B cell (primary cell): ENCODE measurements at regions not wholly inside any gene's neighbourhood (a gene's known extent, or its start where the extent isn't known, plus 50 kb on each side); places are given as distances from the start of the nearest gene placed in this dataset.

ENCODE experiments used
- ATAC-seq: fragments of 200-7000 bp; cut with Tn5 transposase; one replicate; pipeline ENCODE4 v1.10.0; 2021; ENCODE audit warnings: low read depth, mild to moderate bottlenecking, moderate number of reproducible peaks, moderate library complexity
- CTCF ChIA-PET: fragments of 350-600 bp; sonication (Branson Sonifier 250); formaldehyde crosslinking; loops from one replicate; lab custom pipeline; 2021; ENCODE audit warnings: antibody characterized with exemption, inconsistent platforms; lab: Charles Lee
- POLR2A ChIA-PET: fragments of 350-600 bp; sonication (Branson Sonifier 250); formaldehyde crosslinking; loops from one replicate; lab custom pipeline; 2021; ENCODE audit warnings: antibody characterized with exemption; lab: Charles Lee
- DNase-seq: peaks from one replicate; pipeline ENCODE4 v3.0.0; 2013
- H2AFZ ChIP-seq: 2 replicates; pipeline ENCODE4 v1.6.1; 2012; ENCODE audit warnings: mild to moderate bottlenecking, low read depth, low read length; ENCODE audit not compliant: insufficient read depth, poor library complexity, severe bottlenecking
- H3K27ac ChIP-seq, 2 donors: 1 replicate in 1 of 2; 2 replicates in 1 of 2; pipeline ENCODE4 v1.5.1; 2012 to 2013; ENCODE audit warnings: low read length in 2 of 2, mild to moderate bottlenecking in 2 of 2, moderate library complexity in 1 of 2
- H3K27me3 ChIP-seq, 4 experiments: fragments of 200-600 bp in 1 of 4; sonication (generic) in 1 of 4; replicated peaks in 1 of 4; 1 replicate in 2 of 4; 2 replicates in 2 of 4; pipeline versions ENCODE4 v1.6.1 to v1.7.0; 2013 to 2016; ENCODE audit warnings: low read length in 3 of 4, mild to moderate bottlenecking in 2 of 4, mixed read lengths in 1 of 4, moderate library complexity in 1 of 4; ENCODE audit not compliant: insufficient read depth in 4 of 4, control insufficient read depth in 3 of 4; ENCODE audit errors: control extremely low read depth in 1 of 4
- H3K36me3 ChIP-seq, 2 experiments: replicated peaks in 1 of 2; 1 replicate in 1 of 2; 2 replicates in 1 of 2; pipeline versions ENCODE4 v1.6.1 to v1.7.1; 2013; ENCODE audit warnings: low read length in 1 of 2; ENCODE audit not compliant: insufficient read depth in 2 of 2, control insufficient read depth in 1 of 2; ENCODE audit errors: control extremely low read depth in 1 of 2, extremely low read depth in 1 of 2
- H3K4me1 ChIP-seq, 2 donors: fragments of 200-600 bp in 1 of 2; sonication (generic) in 1 of 2; 1 replicate in 1 of 2; 2 replicates in 1 of 2; pipeline versions ENCODE4 v1.5.1 to v1.6.1; 2013 to 2017; ENCODE audit warnings: low read length in 2 of 2; ENCODE audit not compliant: control insufficient read depth in 2 of 2, insufficient read depth in 2 of 2
- H3K4me2 ChIP-seq: replicated peaks from 2 replicates; pipeline ENCODE3; 2012; ENCODE audit warnings: mild to moderate bottlenecking, low read depth, low read length; ENCODE audit not compliant: poor library complexity, severe bottlenecking
- H3K4me3 ChIP-seq, 5 experiments: fragments of 200-600 bp in 1 of 5; sonication (generic) in 1 of 5; 1 replicate in 3 of 5; 2 replicates in 2 of 5; pipeline versions ENCODE4 v1.5.1 to v1.7.0; 2011 to 2016; ENCODE audit warnings: low read length in 4 of 5, mild to moderate bottlenecking in 4 of 5, low read depth in 2 of 5, control low read depth in 1 of 5, moderate library complexity in 1 of 5; ENCODE audit not compliant: insufficient read depth in 1 of 5; ENCODE audit errors: control extremely low read depth in 1 of 5, extremely low read depth in 1 of 5
- H3K79me2 ChIP-seq: fragments of 200-600 bp; sonication (generic); one replicate; pipeline ENCODE4 v1.6.0; 2016; ENCODE audit warnings: low read length; ENCODE audit not compliant: control insufficient read depth, insufficient read depth
- H3K9ac ChIP-seq: fragments of 200-600 bp; sonication (generic); 2 replicates; pipeline ENCODE4 v1.6.1; 2017; ENCODE audit warnings: mild to moderate bottlenecking, low read length, moderate library complexity
- H3K9me3 ChIP-seq, 3 donors: one replicate each; pipeline versions ENCODE4 v1.6.1 to v1.7.1; 2013; ENCODE audit warnings: low read length in 2 of 3; ENCODE audit not compliant: control insufficient read depth in 2 of 3, insufficient read depth in 1 of 3; ENCODE audit errors: control extremely low read depth in 1 of 3
- H4K20me1 ChIP-seq: 2 replicates; pipeline ENCODE4 v1.6.0; 2012; ENCODE audit warnings: mild to moderate bottlenecking, low read length; ENCODE audit not compliant: insufficient read depth, control insufficient read depth, poor library complexity, severe bottlenecking
- H3K27ac Mint-ChIP-seq: one replicate; pipeline ENCODE4 v1.8.0; 2021; ENCODE audit warnings: mixed read lengths
- H3K27me3 Mint-ChIP-seq: one replicate; pipeline ENCODE4 v1.8.0; 2021; ENCODE audit warnings: mixed read lengths
- H3K4me1 Mint-ChIP-seq: one replicate; pipeline ENCODE4 v1.8.0; 2021; ENCODE audit warnings: mixed read lengths
- H3K4me3 Mint-ChIP-seq: one replicate; pipeline ENCODE4 v1.8.0; 2021; ENCODE audit warnings: mixed read lengths
- H3K9me3 Mint-ChIP-seq: one replicate; pipeline ENCODE4 v1.8.0; 2022; ENCODE audit warnings: mixed read lengths; ENCODE audit not compliant: insufficient read depth
- EZH2 ChIP-seq: IDR thresholded peaks from 2 replicates; pipeline ENCODE4 v1.6.1; 2012; ENCODE audit warnings: borderline replicate concordance, low read depth, mild to moderate bottlenecking, moderate library complexity, low read length; ENCODE audit not compliant: insufficient read depth, poor library complexity, severe bottlenecking
- WGBS: methylation state at CpG from one replicate; pipeline ENCODE4 v1.1.5; 2013; ENCODE audit warnings: missing lambda C conversion rate; ENCODE audit not compliant: insufficient coverage; 5-methylcytosine and 5-hydroxymethylcytosine counted together
- intact Hi-C: fragments of 100-400 bp; cut with micrococcal nuclease; formaldehyde crosslinking; loops from one replicate; pipeline ENCODE4 v1.10.0; 2022
- TF ChIP-seq, protein P1 (sequence below): fragments of 200-600 bp; IDR thresholded peaks from one replicate; pipeline ENCODE4 v1.8.0; 2022; ENCODE audit warnings: antibody characterized with exemption, mild to moderate bottlenecking

DNA sequence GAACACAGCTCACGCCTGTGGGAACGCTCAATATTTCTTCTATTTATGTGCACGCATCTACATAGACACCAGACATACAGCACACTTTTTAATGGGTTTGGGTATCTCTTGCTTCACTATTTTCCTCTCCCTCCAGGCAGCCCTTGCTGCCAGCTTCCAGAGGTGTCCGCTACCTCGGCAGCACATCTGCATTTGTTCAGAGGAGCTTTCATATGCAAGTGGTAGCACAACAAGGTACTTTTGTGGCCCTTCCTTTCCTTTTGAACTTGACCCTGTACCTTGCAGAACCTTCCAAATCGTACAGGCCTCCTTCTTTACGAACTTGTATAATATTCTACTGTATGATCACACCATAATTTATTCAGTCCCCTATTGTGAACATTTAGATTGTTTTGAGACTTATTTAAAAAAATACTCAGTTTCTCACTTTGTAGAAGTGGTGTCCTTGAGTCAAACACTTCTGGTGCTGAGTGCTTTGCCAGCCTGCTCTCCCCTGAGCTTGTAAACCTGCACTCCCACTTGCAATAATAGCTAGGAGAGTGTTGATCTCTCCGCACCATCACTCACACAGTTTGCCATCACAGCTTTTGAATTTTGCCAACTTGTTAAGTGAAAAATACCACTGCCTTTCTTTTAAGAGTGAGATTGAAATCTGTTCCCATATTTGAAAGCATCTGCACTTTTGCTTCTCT is 106.0 kb upstream of the ZNF32 start:
- no peaks in the 10 kb centered on the region for H3K9me3 Mint-ChIP-seq
- Histone ChIP-seq H3K27ac (no peak overlapping the region), H3K27me3 (no peaks in the 10 kb centered on the region), H4K20me1 (no peaks in the 10 kb centered on the region), H3K79me2 (no peaks in the 10 kb centered on the region), H3K4me3 (no peak overlapping the region), H3K36me3 (no peaks in the 10 kb centered on the region), H3K4me1 (no peaks in the 10 kb centered on the region), H3K9ac (no peak overlapping the region), H2AFZ (no peak overlapping the region), H3K9me3 (no peaks in the 10 kb centered on the region), H3K4me2 (no peak overlapping the region)
- TF ChIP-seq, protein P1, sequence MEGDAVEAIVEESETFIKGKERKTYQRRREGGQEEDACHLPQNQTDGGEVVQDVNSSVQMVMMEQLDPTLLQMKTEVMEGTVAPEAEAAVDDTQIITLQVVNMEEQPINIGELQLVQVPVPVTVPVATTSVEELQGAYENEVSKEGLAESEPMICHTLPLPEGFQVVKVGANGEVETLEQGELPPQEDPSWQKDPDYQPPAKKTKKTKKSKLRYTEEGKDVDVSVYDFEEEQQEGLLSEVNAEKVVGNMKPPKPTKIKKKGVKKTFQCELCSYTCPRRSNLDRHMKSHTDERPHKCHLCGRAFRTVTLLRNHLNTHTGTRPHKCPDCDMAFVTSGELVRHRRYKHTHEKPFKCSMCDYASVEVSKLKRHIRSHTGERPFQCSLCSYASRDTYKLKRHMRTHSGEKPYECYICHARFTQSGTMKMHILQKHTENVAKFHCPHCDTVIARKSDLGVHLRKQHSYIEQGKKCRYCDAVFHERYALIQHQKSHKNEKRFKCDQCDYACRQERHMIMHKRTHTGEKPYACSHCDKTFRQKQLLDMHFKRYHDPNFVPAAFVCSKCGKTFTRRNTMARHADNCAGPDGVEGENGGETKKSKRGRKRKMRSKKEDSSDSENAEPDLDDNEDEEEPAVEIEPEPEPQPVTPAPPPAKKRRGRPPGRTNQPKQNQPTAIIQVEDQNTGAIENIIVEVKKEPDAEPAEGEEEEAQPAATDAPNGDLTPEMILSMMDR, result no peak
- TF ChIP-seq EZH2, result no peak
- DNase-seq, result no peak
- H3K27me3 Mint-ChIP-seq, result no peaks in the 10 kb centered on the region
- H3K27ac Mint-ChIP-seq, result no peak overlapping the region
- no peak for ATAC-seq
- ChIA-PET CTCF (no interaction called here), POLR2A (no interaction called here)
- no peak overlapping the region for H3K4me3 Mint-ChIP-seq
- no peaks in the 10 kb centered on the region for H3K4me1 Mint-ChIP-seq
- intact Hi-C loops, result no loop called here
- WGBS, result 94% methylated on average over 5 of the region's 8 CpGs

DNA sequence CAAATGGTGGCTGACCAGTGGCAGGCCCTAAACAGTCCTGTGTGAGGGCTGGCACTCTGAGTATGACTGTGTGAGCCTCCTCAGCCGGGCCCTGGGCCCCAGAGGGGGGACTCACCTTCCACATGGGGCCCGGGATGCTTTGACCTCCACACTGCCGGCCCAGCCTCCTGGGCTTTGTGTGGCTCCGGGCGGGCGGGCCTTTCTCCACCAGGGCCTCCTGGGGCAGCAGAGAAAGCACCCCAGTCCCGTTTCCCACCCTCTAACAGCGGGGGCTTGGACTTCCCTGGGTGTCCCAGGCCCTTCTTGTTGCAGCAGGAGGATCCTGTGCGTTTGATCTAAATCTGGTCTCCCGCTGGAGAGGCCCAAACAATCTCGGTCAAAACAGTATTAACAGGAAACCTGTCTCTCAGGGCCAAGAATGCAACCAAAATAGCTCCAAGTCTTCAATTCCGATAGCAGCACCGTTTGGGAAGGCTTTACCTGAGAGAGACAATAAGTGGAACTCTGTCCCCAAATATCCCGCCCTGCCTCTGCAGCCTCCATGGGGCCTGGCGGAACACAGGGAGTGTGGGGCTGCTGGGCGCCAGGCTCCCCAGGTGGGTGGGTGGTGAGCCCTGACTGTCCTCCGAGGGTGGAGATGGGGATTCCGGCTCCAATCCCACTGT is 104.8 kb upstream of the ZNF32 start:
- 88% methylated on average over 15 of the region's 18 CpGs for WGBS

More for the DNA sequence above, 104.8 kb upstream of the ZNF32 start:
- H3K4me2 ChIP-seq, result no peak overlapping the region
- H3K79me2 ChIP-seq, result no peaks in the 10 kb centered on the region
- Mint-ChIP-seq H3K9me3 (no peaks in the 10 kb centered on the region), H3K4me3 (no peak overlapping the region), H3K4me1 (no peaks in the 10 kb centered on the region), H3K27me3 (no peaks in the 10 kb centered on the region), H3K27ac (no peak overlapping the region)
- no peaks in the 10 kb centered on the region for H3K9me3 ChIP-seq
- no peaks in the 10 kb centered on the region for H4K20me1 ChIP-seq
- no peak overlapping the region for H3K9ac ChIP-seq
- H3K4me1 ChIP-seq, result no peaks in the 10 kb centered on the region
- no peak overlapping the region for H2AFZ ChIP-seq
- POLR2A ChIA-PET, result no interaction called here
- H3K27ac ChIP-seq, result no peak overlapping the region
- CTCF ChIA-PET, result no interaction called here
- H3K4me3 ChIP-seq, result no peak overlapping the region
- no peaks in the 10 kb centered on the region for H3K36me3 ChIP-seq
- intact Hi-C loops, result no loop called here
- H3K27me3 ChIP-seq, result no peaks in the 10 kb centered on the region
- ATAC-seq (no peak), DNase-seq (no peak)
- TF ChIP-seq, protein P1, result no peak
- TF ChIP-seq EZH2, result no peak
